ENCODE measurements at regions not wholly inside any gene's neighbourhood (a gene's known extent, or its start where the extent isn't known, plus 50 kb on each side); places are given as distances from the start of the nearest gene placed in this dataset.

DNA sequence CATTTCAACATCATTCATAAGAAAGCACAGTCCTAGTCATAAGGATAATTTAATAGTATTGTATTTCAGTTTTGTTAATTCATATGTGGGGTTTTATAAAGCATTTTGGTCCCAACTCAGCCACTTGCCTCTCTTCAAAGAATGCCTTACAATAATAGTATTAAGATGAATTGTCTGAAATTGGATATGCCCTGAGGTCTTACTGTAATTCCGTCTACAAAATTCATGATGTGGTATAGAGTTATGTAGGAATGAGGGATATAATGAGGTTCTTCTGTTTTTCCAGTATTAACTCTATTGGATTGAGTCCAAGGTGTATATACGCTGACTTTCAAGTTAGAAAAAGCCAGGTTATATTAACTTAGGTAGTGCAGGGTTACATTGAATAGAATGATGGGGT, 177.0 kb downstream of the GOLIM4 start:
- Histone ChIP-seq H2AFZ (ENCODE audit: low read depth, low read length) (no peak overlapping the region), H3K9me3 (ENCODE audit: insufficient read depth, low read length) (no peaks in the 10 kb centered on the region), H3K4me1 (ENCODE audit: low read length) (no peaks in the 10 kb centered on the region), H3K36me3 (replicated peaks; ENCODE audit: low read depth, low read length) (no peaks in the 10 kb centered on the region), H4K20me1 (ENCODE audit: insufficient read depth, low read length) (no peaks in the 10 kb centered on the region), H3K4me2 (ENCODE audit: low read length) (no peak overlapping the region), H3K9ac (ENCODE audit: low read length) (no peak overlapping the region), H3K79me2 (ENCODE audit: low read length) (no peaks in the 10 kb centered on the region), H3K27ac (ENCODE audit: low read length) (no peak overlapping the region), H3K4me3 (ENCODE audit: low read length) (no peak overlapping the region), H3K27me3 (ENCODE audit: low read depth, low read length) (0 out of 2 replicates have a peak, but pooled peaks cover 6% of the 10 kb centered on the region)
- TF ChIP-seq, protein P1, sequence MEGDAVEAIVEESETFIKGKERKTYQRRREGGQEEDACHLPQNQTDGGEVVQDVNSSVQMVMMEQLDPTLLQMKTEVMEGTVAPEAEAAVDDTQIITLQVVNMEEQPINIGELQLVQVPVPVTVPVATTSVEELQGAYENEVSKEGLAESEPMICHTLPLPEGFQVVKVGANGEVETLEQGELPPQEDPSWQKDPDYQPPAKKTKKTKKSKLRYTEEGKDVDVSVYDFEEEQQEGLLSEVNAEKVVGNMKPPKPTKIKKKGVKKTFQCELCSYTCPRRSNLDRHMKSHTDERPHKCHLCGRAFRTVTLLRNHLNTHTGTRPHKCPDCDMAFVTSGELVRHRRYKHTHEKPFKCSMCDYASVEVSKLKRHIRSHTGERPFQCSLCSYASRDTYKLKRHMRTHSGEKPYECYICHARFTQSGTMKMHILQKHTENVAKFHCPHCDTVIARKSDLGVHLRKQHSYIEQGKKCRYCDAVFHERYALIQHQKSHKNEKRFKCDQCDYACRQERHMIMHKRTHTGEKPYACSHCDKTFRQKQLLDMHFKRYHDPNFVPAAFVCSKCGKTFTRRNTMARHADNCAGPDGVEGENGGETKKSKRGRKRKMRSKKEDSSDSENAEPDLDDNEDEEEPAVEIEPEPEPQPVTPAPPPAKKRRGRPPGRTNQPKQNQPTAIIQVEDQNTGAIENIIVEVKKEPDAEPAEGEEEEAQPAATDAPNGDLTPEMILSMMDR (IDR thresholded peaks at IDR 0.05; ENCODE audit: low read depth, low read length), result no peak

DNA sequence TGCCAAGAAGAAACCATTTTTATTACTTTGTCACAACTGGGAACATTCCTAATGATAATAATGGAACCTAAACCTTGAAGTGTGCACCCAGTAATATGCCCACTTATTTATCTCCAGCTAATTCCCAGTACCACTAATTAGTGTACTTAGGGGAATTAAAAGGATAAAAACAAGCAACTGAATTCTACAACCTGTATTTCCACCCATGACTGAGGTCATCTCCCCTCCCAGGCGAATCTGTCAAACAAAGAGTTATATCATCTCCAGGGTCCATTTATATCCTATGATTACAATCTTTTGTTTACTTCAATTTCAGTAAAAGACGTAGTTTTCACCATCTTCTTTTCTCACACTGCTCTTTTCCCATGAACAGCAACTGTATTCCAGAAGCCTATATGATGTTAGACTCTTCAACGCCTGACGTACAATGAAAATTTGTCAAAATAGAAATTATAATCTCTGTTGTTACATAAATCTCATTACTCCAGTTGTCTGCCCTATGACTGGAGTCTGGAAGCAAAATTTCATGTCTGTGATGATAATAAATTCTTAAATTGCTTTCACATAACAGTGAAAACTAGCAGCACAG, 177.6 kb downstream of the GOLIM4 start:
- no peaks in the 10 kb centered on the region for H3K4me1 ChIP-seq (ENCODE audit: low read length)
- H2AFZ ChIP-seq (ENCODE audit: low read depth, low read length), result no peak overlapping the region
- H3K27ac ChIP-seq (ENCODE audit: low read length), result no peak overlapping the region
- no peak overlapping the region for H3K4me3 ChIP-seq (ENCODE audit: low read length)
- no peaks in the 10 kb centered on the region for H4K20me1 ChIP-seq (ENCODE audit: insufficient read depth, low read length)
- H3K9ac ChIP-seq (ENCODE audit: low read length), result no peak overlapping the region
- no peaks in the 10 kb centered on the region for H3K79me2 ChIP-seq (ENCODE audit: low read length)
- H3K9me3 ChIP-seq (ENCODE audit: insufficient read depth, low read length), result no peaks in the 10 kb centered on the region
- H3K36me3 ChIP-seq (replicated peaks; ENCODE audit: low read depth, low read length), result no peaks in the 10 kb centered on the region
- no peak overlapping the region for H3K4me2 ChIP-seq (ENCODE audit: low read length)
- TF ChIP-seq, protein P1 (IDR thresholded peaks at IDR 0.05; ENCODE audit: low read depth, low read length), result no peak
- no peak for TF ChIP-seq EZH2phosphoT487 (IDR thresholded peaks at IDR 0.05; ENCODE audit: low read depth)
- 0 out of 2 replicates have a peak, but pooled peaks cover 6% of the 10 kb centered on the region for H3K27me3 ChIP-seq (ENCODE audit: low read depth, low read length)

DNA sequence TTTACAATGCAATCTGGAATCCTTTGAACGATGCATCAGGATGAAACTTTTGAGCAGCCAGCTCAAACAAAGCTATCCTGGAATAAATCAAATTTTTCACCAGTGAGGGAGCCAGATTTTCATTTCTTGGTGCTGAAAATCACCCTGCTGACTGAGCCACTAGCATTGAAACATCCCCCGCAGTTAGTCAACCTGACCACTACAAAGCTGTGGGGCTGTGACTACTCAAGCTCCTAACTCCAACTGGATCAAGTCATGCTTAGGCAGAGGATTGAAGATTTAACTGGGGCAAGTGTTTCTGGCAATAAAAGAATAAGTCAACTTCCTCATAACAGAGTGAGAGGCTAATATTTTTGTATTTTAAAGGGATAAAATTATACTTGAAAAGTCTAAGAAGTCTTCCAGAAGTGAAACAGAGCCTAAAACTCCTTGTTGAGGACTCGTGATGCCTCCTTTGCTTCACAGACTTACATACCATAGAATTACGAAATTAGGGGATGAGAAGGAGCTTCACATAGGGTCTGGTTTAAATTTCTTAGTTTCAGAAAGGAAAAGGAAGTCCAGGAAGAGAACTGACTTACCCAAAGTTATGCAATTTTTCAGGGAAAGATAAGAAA, 177.8 kb downstream of the SERPINI1 start:
- Histone ChIP-seq H3K9me3 (ENCODE audit: insufficient read depth, low read length) (no peaks in the 10 kb centered on the region), H3K4me3 (ENCODE audit: low read length) (no peak overlapping the region), H2AFZ (ENCODE audit: low read depth, low read length) (no peak overlapping the region), H3K27ac (ENCODE audit: low read length) (no peak overlapping the region), H4K20me1 (ENCODE audit: insufficient read depth, low read length) (no peaks in the 10 kb centered on the region), H3K4me2 (ENCODE audit: low read length) (no peak overlapping the region), H3K27me3 (ENCODE audit: low read depth, low read length) (no peaks in the 10 kb centered on the region), H3K36me3 (replicated peaks; ENCODE audit: low read depth, low read length) (no peaks in the 10 kb centered on the region), H3K9ac (ENCODE audit: low read length) (no peak overlapping the region), H3K79me2 (ENCODE audit: low read length) (no peaks in the 10 kb centered on the region), H3K4me1 (ENCODE audit: low read length) (peaks cover 8% of the 10 kb centered on the region)
- TF ChIP-seq EZH2phosphoT487 (IDR thresholded peaks at IDR 0.05; ENCODE audit: low read depth), result no peak
- TF ChIP-seq, protein P1 (IDR thresholded peaks at IDR 0.05; ENCODE audit: low read depth, low read length), result no peak

DNA sequence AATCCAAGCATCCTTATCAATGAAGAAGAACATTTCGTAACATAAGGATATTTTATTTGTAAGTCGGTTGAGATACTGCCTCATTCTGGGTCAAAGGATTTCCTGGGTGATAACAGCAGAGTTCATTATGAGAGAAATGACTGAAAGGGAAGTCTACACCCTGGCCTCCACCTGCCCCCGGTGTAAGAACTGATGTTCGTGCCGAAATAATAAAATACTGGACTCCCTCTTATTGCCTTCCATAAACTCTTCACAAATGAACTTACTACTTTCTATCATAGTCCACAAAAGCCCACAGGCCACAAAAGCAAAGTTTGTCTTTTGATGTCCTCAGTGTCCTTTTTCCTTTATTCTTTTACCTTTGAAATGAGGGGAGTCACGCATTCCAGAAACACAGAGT, 174.4 kb downstream of the SERPINI1 start:
- Histone ChIP-seq H3K27me3 (ENCODE audit: low read depth, low read length) (no peaks in the 10 kb centered on the region), H3K27ac (ENCODE audit: low read length) (no peak overlapping the region), H4K20me1 (ENCODE audit: insufficient read depth, low read length) (no peaks in the 10 kb centered on the region), H3K9ac (ENCODE audit: low read length) (no peak overlapping the region), H3K9me3 (ENCODE audit: insufficient read depth, low read length) (no peaks in the 10 kb centered on the region), H3K4me3 (ENCODE audit: low read length) (no peak overlapping the region), H3K36me3 (replicated peaks; ENCODE audit: low read depth, low read length) (no peaks in the 10 kb centered on the region), H2AFZ (ENCODE audit: low read depth, low read length) (no peak overlapping the region), H3K4me1 (ENCODE audit: low read length) (peaks cover 8% of the 10 kb centered on the region), H3K79me2 (ENCODE audit: low read length) (no peaks in the 10 kb centered on the region), H3K4me2 (ENCODE audit: low read length) (no peak overlapping the region)
- no peak for TF ChIP-seq EZH2phosphoT487 (IDR thresholded peaks at IDR 0.05; ENCODE audit: low read depth)
- TF ChIP-seq, protein P1 (IDR thresholded peaks at IDR 0.05; ENCODE audit: low read depth, low read length), result no peak
